A549 (cell line): ENCODE measurements at regions not wholly inside any gene's neighbourhood (a gene's known extent, or its start where the extent isn't known, plus 50 kb on each side); places are given as distances from the start of the nearest gene placed in this dataset.
"Not testable (repeated sequence)": the region's sequence is repeated elsewhere in the genome, so short reads cannot be mapped to it uniquely, and the experiment has no call there.

Experiments used
- CTCF ChIP-seq: fragments of >200 bp; sonication (Bioruptor Twin); formaldehyde crosslinking; IDR thresholded peaks from 3 replicates; pipeline ENCODE4 v1.5.1; 2016
- GATA3 ChIP-seq: IDR thresholded peaks from 2 replicates; pipeline ENCODE4 v1.6.1; 2012; ENCODE audit warnings: borderline replicate concordance
- HOXB13 ChIP-seq: fragments of 250-450 bp; sonication (Bioruptor Pico); IDR thresholded peaks from 2 replicates; pipeline ENCODE4 v1.5.0; 2020; ENCODE audit warnings: low read depth, mild to moderate bottlenecking, moderate library complexity
- MAFK ChIP-seq: fragments of 450-650 bp; IDR thresholded peaks from 2 replicates; pipeline ENCODE4 v1.6.1; 2014; ENCODE audit not compliant: partially characterized antibody
- NPAS2 ChIP-seq: fragments of 250-450 bp; sonication (Bioruptor Pico); IDR thresholded peaks from 2 replicates; pipeline ENCODE4 v1.8.0; 2022; ENCODE audit warnings: mild to moderate bottlenecking, moderate library complexity, borderline replicate concordance
- TFCP2L1 ChIP-seq: fragments of 250-450 bp; sonication (Bioruptor Pico); IDR thresholded peaks from 2 replicates; pipeline ENCODE4 v1.5.0; 2021; ENCODE audit warnings: mild to moderate bottlenecking

GRCh38 chrX:92709784-92710183 is 930.6 kb downstream of the PCDH11X start:
- not testable (repeated sequence) for TF ChIP-seq NPAS2; HOXB13 (CRISPR knock-in tag); GATA3; CTCF; TFCP2L1; MAFK
